ENCODE measurements at regions not wholly inside any gene's neighbourhood (a gene's known extent, or its start where the extent isn't known, plus 50 kb on each side); places are given as distances from the start of the nearest gene placed in this dataset.

DNA sequence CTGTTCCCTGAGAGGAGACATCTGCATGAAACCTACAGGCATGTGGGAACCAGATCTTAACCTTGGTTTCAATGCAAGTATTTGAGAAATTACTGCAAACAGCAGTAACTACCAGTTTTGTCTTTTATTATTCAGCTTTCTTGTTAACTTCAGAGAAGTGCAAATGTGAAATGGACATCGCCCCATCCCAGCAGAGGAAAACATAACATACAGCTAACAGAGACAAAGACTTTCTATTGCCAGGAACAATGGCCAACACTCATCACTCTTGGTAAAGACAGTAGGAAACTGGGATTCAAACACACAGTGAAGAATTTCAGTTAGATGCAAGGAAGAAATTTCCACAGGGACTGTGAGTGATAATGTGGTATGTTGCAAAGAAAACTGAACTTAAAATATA lies 115.1 kb downstream of the SLC30A10 start:
- no peak overlapping the region for H3K4me3 Mint-ChIP-seq
- H3K27me3 Mint-ChIP-seq, result peaks cover 15% of the 10 kb centered on the region
- intact Hi-C loops (cut with micrococcal nuclease), result loop anchor here (10.0 kb wide), 1 partner anchor 1478 kb away; no protein-coding TSS in a partner anchor
- H3K9me3 Mint-ChIP-seq, result no peaks in the 10 kb centered on the region
- no peak overlapping the region for H3K27ac Mint-ChIP-seq
- no peaks in the 10 kb centered on the region for H3K36me3 Mint-ChIP-seq (ENCODE audit: low read depth)
- H3K4me1 Mint-ChIP-seq (ENCODE audit: low read depth), result no peaks in the 10 kb centered on the region

DNA sequence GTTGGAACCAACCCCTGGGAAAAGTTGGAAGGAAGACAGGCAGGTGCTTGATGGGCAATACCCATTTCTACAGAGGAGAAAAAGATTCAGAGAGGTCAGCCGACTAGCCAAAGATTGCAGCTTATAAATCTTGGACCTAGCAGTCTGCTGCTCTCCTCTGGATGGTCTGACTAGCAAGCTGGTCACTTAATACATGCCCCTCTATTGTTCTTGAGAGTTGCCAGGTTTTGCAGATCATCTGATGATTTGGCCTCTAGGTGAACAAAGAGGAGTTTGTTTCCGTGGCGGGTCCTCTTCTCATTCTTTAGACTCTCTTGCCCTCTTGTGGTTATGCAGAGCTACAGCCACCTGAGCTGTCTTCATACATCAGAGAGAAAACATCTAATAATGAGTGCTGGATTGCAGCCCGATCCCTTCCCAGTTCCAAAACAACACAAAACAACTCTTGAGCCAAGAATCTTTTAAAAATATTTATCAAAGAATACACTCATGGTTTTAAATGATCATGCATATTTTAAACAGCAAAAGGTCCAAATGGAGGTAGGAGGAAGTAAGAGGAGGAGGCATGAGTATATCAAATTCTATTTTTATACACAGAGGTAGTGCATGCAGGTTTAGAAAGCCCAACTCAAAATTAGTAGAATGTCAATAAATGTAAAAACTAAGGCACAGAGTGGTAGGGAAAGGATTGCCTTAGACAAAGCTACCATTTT lies 115.7 kb downstream of the SLC30A10 start:
- Mint-ChIP-seq H3K27ac (no peak overlapping the region), H3K27me3 (peaks cover 13% of the 10 kb centered on the region), H3K9me3 (no peaks in the 10 kb centered on the region), H3K4me1 (ENCODE audit: low read depth) (no peaks in the 10 kb centered on the region), H3K4me3 (no peak overlapping the region), H3K36me3 (ENCODE audit: low read depth) (no peaks in the 10 kb centered on the region)
- intact Hi-C loops (cut with micrococcal nuclease), result loop anchor here (10.0 kb wide), 1 partner anchor 1478 kb away; no protein-coding TSS in a partner anchor

DNA sequence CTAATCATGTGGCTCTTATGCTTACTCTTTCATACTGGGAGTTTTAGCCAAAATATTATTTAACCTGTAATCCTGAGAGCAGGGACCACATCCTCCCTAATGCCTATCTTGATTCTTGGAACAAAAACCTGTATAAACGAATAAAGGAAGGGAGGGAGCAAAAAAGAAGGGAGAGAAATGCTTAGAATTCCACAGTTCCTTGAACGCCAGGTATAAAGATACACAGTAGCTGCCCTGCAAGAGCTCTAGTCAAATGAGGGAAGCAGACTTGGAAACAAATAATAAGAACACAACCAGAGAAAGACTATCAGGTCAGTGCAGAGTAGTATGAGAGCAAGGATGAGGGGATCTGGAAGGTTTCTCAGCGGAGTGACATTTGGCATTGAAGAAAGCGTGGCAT lies 116.3 kb downstream of the SLC30A10 start:
- Mint-ChIP-seq H3K9me3 (no peaks in the 10 kb centered on the region), H3K27ac (no peak overlapping the region), H3K4me1 (ENCODE audit: low read depth) (no peaks in the 10 kb centered on the region), H3K36me3 (ENCODE audit: low read depth) (no peaks in the 10 kb centered on the region), H3K4me3 (no peak overlapping the region), H3K27me3 (peaks cover 12% of the 10 kb centered on the region)
- intact Hi-C loops (cut with micrococcal nuclease), result loop anchor here (10.0 kb wide), 1 partner anchor 1477 kb away; no protein-coding TSS in a partner anchor

GRCh38 chr1:219810451-219810850 lies 117.9 kb downstream of the SLC30A10 start:
- Mint-ChIP-seq H3K4me1 (ENCODE audit: low read depth) (no peaks in the 10 kb centered on the region), H3K9me3 (no peaks in the 10 kb centered on the region), H3K27ac (no peak overlapping the region), H3K4me3 (no peak overlapping the region), H3K27me3 (peaks cover 7% of the 10 kb centered on the region), H3K36me3 (ENCODE audit: low read depth) (no peaks in the 10 kb centered on the region)
- intact Hi-C loops (cut with micrococcal nuclease), result loop anchor here (10.0 kb wide), 1 partner anchor 1476 kb away; no protein-coding TSS in a partner anchor

DNA sequence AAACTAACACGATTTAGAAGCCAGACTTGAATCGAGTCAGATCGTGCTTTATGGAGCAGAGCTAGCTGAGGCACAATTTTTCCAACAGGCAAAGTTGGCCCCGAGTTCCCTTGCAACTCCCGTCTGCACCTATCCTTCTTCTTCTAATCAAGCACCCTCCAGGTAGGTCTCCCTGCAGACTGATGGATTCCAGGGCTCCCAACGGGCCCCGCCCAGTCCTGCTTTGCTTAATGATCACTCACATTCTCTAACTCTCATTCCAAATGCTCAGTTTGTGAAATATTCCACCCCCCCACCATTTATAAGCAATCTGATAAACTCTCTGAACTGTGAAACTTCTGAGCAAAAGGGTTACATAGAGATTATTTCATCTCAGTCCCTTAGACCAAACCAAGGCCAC lies 119.6 kb downstream of the SLC30A10 start:
- intact Hi-C loops (cut with micrococcal nuclease), result no loop called here
- Mint-ChIP-seq H3K27ac (no peak overlapping the region), H3K4me1 (ENCODE audit: low read depth) (no peaks in the 10 kb centered on the region), H3K4me3 (no peak overlapping the region), H3K9me3 (no peaks in the 10 kb centered on the region), H3K27me3 (peaks cover 2% of the 10 kb centered on the region), H3K36me3 (ENCODE audit: low read depth) (no peaks in the 10 kb centered on the region)

DNA sequence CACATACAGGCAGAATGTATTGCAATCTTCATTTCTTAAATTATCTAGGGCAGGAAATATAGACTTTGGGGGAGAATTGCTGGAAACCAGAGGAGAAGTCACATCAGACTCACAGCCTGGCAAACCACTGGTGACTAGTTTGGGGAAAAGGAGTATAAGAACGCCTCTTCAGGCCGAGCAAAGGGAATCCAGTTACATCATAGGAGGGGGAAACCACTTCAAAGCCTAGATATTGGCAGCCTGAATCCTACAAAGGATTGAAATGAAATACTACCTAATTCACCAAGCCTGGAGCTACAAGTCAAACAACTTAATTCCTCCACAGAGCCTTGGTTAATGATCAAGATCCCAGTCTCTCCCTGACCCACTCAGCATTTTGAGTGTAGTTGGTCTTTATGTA lies 121.7 kb downstream of the SLC30A10 start:
- no peaks in the 10 kb centered on the region for H3K36me3 Mint-ChIP-seq (ENCODE audit: low read depth)
- H3K4me1 Mint-ChIP-seq (ENCODE audit: low read depth), result no peaks in the 10 kb centered on the region
- H3K9me3 Mint-ChIP-seq, result no peaks in the 10 kb centered on the region
- no peak overlapping the region for H3K27ac Mint-ChIP-seq
- intact Hi-C loops (cut with micrococcal nuclease), result no loop called here
- H3K4me3 Mint-ChIP-seq, result no peak overlapping the region
- peaks cover 4% of the 10 kb centered on the region for H3K27me3 Mint-ChIP-seq

DNA sequence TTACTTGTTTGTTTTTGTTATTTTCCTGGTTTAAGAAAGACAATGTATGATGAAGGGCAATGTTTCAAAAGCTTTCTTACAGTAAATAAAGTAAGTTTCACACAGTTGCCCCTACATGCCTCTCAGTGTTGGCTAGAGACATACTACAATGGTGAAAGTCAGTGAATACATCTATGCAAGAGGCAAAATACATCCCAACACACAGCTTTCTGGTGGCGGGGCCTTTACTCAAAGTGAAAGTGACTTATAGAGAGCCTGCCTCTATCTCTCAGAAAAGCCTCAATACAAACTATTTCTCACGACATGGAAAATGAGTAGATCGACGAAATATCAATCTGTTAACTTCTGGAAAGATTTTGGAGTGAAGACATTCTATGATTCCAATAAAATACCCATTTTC lies 122.3 kb downstream of the SLC30A10 start:
- no peaks in the 10 kb centered on the region for H3K9me3 Mint-ChIP-seq
- intact Hi-C loops (cut with micrococcal nuclease), result no loop called here
- H3K36me3 Mint-ChIP-seq (ENCODE audit: low read depth), result no peaks in the 10 kb centered on the region
- no peak overlapping the region for H3K27ac Mint-ChIP-seq
- no peaks in the 10 kb centered on the region for H3K4me1 Mint-ChIP-seq (ENCODE audit: low read depth)
- H3K4me3 Mint-ChIP-seq, result no peak overlapping the region
- peaks cover 3% of the 10 kb centered on the region for H3K27me3 Mint-ChIP-seq

DNA sequence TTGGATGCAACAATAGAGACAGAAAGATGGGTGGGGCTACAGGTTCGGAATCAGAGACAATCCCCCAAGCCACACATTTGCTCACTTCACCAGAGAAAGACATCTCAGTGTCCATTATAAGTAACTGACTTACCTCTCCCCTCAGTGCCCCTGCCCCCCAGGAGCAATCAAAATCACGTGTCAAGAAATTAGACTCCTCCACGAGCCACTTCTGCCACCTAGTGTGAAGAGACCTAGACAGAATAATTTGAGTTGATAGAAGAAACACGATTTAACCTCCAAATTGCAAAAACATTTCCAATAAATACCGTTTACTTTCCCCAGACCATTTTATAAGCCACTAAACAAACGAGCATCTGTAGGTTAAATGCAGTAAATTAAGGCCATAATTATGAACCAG lies 123.2 kb downstream of the SLC30A10 start:
- no peaks in the 10 kb centered on the region for H3K9me3 Mint-ChIP-seq
- intact Hi-C loops (cut with micrococcal nuclease), result no loop called here
- H3K27ac Mint-ChIP-seq, result no peak overlapping the region
- H3K36me3 Mint-ChIP-seq (ENCODE audit: low read depth), result no peaks in the 10 kb centered on the region
- H3K27me3 Mint-ChIP-seq, result peaks cover 4% of the 10 kb centered on the region
- H3K4me3 Mint-ChIP-seq, result no peak overlapping the region
- H3K4me1 Mint-ChIP-seq (ENCODE audit: low read depth), result no peaks in the 10 kb centered on the region

GRCh38 chr1:219801156-219801820 lies 127.1 kb downstream of the SLC30A10 start:
- Mint-ChIP-seq H3K4me3 (no peak overlapping the region), H3K9me3 (no peaks in the 10 kb centered on the region), H3K27me3 (peaks cover 4% of the 10 kb centered on the region), H3K4me1 (ENCODE audit: low read depth) (peaks cover 5% of the 10 kb centered on the region), H3K27ac (no peak overlapping the region), H3K36me3 (ENCODE audit: low read depth) (no peaks in the 10 kb centered on the region)
- intact Hi-C loops (cut with micrococcal nuclease), result no loop called here

GRCh38 chr1:219798283-219799030 lies 129.9 kb downstream of the SLC30A10 start:
- Mint-ChIP-seq H3K4me3 (no peak overlapping the region), H3K27ac (no peak overlapping the region), H3K36me3 (ENCODE audit: low read depth) (no peaks in the 10 kb centered on the region), H3K9me3 (no peaks in the 10 kb centered on the region), H3K27me3 (peaks cover 7% of the 10 kb centered on the region), H3K4me1 (ENCODE audit: low read depth) (peaks cover 13% of the 10 kb centered on the region)
- intact Hi-C loops (cut with micrococcal nuclease), result no loop called here

GRCh38 chr1:219797683-219798082 lies 130.7 kb downstream of the SLC30A10 start:
- no peaks in the 10 kb centered on the region for H3K36me3 Mint-ChIP-seq (ENCODE audit: low read depth)
- no peaks in the 10 kb centered on the region for H3K9me3 Mint-ChIP-seq
- H3K27ac Mint-ChIP-seq, result no peak overlapping the region
- intact Hi-C loops (cut with micrococcal nuclease), result no loop called here
- H3K4me1 Mint-ChIP-seq (ENCODE audit: low read depth), result peaks cover 13% of the 10 kb centered on the region
- H3K27me3 Mint-ChIP-seq, result peaks cover 6% of the 10 kb centered on the region
- H3K4me3 Mint-ChIP-seq, result no peak overlapping the region

DNA sequence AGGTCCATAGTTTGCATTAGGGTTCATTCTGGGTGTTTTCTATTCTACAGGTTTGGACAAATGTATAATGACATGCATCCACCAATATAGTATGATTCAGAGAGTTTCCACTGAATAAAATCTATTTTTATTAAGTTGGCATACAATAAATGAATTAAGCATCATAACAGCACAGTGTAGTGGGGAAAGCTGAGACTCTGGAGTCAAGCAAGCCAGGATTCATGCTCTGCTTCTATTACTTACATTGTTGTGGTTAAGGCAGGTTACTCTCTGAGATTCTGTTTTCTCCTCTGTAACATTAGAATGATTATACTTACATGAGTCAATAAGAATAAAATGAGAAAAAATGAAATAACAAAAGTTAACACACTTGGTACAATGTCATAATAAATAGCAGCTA lies 131.3 kb downstream of the SLC30A10 start:
- intact Hi-C loops (cut with micrococcal nuclease), result no loop called here
- Mint-ChIP-seq H3K27me3 (peaks cover 4% of the 10 kb centered on the region), H3K4me1 (ENCODE audit: low read depth) (peaks cover 13% of the 10 kb centered on the region), H3K27ac (no peak overlapping the region), H3K4me3 (no peak overlapping the region), H3K9me3 (no peaks in the 10 kb centered on the region), H3K36me3 (ENCODE audit: low read depth) (no peaks in the 10 kb centered on the region)

- Mint-ChIP-seq H3K4me3 (no peak overlapping the region), H3K27me3 (peaks cover 3% of the 10 kb centered on the region), H3K4me1 (ENCODE audit: low read depth) (peaks cover 13% of the 10 kb centered on the region), H3K36me3 (ENCODE audit: low read depth) (no peaks in the 10 kb centered on the region), H3K27ac (no peak overlapping the region), H3K9me3 (no peaks in the 10 kb centered on the region)
- intact Hi-C loops (cut with micrococcal nuclease), result no loop called here
These were observed 132.9 kb downstream of the SLC30A10 start for GRCh38 chr1:219795363-219795917.

Data from dendritic cell treated with granulocyte-macrophage colony-stimulating factor and Interleukin-4, amounts not matched to agents 40 ng/mL and 50 ng/mL, for 4 days (primary cell).